Nephron progenitor cell (in vitro differentiated cells): ENCODE measurements at regions not wholly inside any gene's neighbourhood (a gene's known extent, or its start where the extent isn't known, plus 50 kb on each side); places are given as distances from the start of the nearest gene placed in this dataset.
A peak's percentile ranks its signal among the peaks of the same experiment; 100 is the strongest.

Experiments
- DNase-seq: peaks from one replicate; pipeline ENCODE4 v3.0.0; 2021
- H3K27ac Mint-ChIP-seq: 2 replicates; pipeline ENCODE4 v1.8.0; 2021; ENCODE audit warnings: mild to moderate bottlenecking, moderate library complexity, mixed read lengths
- H3K27me3 Mint-ChIP-seq: 2 replicates; pipeline ENCODE4 v1.8.0; 2021; ENCODE audit warnings: mild to moderate bottlenecking, low read depth, mixed read lengths; ENCODE audit not compliant: poor library complexity
- H3K36me3 Mint-ChIP-seq: 2 replicates; pipeline ENCODE4 v1.8.0; 2021; ENCODE audit warnings: low read depth, mixed read lengths
- H3K4me1 Mint-ChIP-seq: 2 replicates; pipeline ENCODE4 v1.8.0; 2021; ENCODE audit warnings: mixed read lengths
- H3K4me3 Mint-ChIP-seq: 2 replicates; pipeline ENCODE4 v1.8.0; 2021; ENCODE audit warnings: mild to moderate bottlenecking, moderate library complexity, mixed read lengths
- H3K9me3 Mint-ChIP-seq: 2 replicates; pipeline ENCODE4 v1.8.0; 2021; ENCODE audit warnings: mild to moderate bottlenecking, moderate library complexity, mixed read lengths
- CTCF ChIP-seq: fragments of 200-600 bp; sonication (generic); IDR thresholded peaks from 2 replicates; pipeline ENCODE4 v1.5.0; 2021; ENCODE audit warnings: antibody characterized with exemption

DNA sequence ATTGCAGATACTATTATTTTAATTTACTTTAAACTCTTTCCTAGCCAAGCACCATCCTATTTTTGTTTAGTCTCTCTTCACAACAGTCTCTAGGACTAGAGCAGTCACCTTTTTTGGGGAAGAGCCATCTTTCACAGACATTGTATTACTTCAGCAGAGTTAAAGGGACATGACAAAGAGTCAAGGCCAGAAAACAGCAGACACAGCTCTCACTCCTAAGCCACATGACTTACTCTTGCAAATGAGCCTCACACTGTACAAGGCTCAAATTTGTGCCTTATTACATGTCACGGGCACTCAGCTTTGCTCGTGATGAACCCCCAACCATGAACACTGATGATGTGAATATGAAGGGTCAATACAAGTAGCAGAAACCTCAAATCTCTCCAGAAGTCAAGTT is 104.3 kb downstream of the ZNF608 start:
- Mint-ChIP-seq H3K4me3 (no peak overlapping the region), H3K36me3 (peaks cover 90% of the 10 kb centered on the region), H3K27ac (no peak overlapping the region)

GRCh38 chr5:124641154-124641792 is 105.2 kb downstream of the ZNF608 start:
- Mint-ChIP-seq H3K9me3 (peaks cover 3% of the 10 kb centered on the region), H3K4me1 (peaks cover 71% of the 10 kb centered on the region), H3K27me3 (no peaks in the 10 kb centered on the region), H3K36me3 (peaks cover 85% of the 10 kb centered on the region), H3K4me3 (no peak overlapping the region), H3K27ac (peak overlapping the region; percentile 81)
- no peak for DNase-seq
- TF ChIP-seq CTCF: no peak

More for the DNA sequence above, 104.3 kb downstream of the ZNF608 start:
- peaks cover 78% of the 10 kb centered on the region for H3K4me1 Mint-ChIP-seq
- no peak for TF ChIP-seq CTCF
- peaks cover 3% of the 10 kb centered on the region for H3K9me3 Mint-ChIP-seq
- no peak for DNase-seq
- H3K27me3 Mint-ChIP-seq: no peaks in the 10 kb centered on the region

DNA sequence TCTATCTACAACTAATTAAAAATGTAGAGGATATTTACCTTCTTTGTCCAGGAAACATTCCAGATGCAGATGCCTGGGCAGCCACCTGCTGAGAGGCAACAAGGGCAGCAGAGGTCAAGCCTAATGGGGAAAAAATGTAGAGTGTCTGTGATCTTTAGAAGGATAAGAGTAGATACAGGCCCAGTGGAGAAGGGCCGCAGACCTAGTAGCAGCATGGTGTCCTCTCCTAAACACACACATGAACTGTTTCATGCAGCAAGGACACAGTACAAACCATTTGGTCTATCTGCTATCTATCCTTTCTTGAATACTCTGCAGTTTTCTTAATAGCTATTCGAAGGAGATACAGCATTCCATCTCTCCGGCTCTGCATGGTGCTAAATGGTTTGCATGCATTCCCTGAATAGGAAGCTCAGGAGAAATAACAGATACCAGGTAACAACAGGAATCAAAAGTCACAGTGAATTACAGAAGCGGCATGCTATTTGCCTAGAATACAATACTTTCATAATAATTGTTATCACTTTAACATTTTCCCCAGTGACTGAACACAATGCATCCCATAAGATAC is 107.3 kb downstream of the ZNF608 start:
- Mint-ChIP-seq H3K9me3 (peaks cover 3% of the 10 kb centered on the region), H3K27ac (peak overlapping the region; percentile 10), H3K27me3 (no peaks in the 10 kb centered on the region), H3K4me3 (no peak overlapping the region), H3K36me3 (peaks cover 83% of the 10 kb centered on the region), H3K4me1 (peaks cover 72% of the 10 kb centered on the region)
- TF ChIP-seq CTCF: no peak
- no peak for DNase-seq

DNA sequence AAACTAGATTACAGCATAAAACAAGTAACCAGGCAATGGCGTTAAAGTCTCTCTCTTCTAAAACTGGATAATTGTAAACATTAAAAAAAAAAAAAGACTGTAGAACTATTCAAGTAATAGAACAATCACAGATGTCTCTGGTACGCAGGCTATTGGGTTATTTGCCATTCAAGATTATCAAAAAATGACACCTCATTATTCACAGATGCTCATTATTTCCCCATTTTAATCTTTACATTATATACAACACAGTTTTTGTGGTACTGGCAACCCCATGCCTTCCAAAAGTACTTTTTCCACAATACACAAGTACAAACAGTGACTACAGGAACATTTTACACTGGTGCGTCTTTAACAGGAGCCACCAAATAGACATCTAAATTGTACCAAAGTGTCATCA is 109.4 kb downstream of the ZNF608 start:
- no peak overlapping the region for H3K27ac Mint-ChIP-seq
- H3K4me1 Mint-ChIP-seq: peaks cover 75% of the 10 kb centered on the region
- H3K36me3 Mint-ChIP-seq: peaks cover 79% of the 10 kb centered on the region
- H3K4me3 Mint-ChIP-seq: no peak overlapping the region
- H3K9me3 Mint-ChIP-seq: peaks cover 3% of the 10 kb centered on the region
- DNase-seq: no peak
- TF ChIP-seq CTCF: no peak
- H3K27me3 Mint-ChIP-seq: no peaks in the 10 kb centered on the region

GRCh38 chr5:124634741-124635323 is 111.6 kb downstream of the ZNF608 start:
- no peak for TF ChIP-seq CTCF
- Mint-ChIP-seq H3K4me3 (no peak overlapping the region), H3K9me3 (no peaks in the 10 kb centered on the region), H3K27ac (no peak overlapping the region), H3K36me3 (peaks cover 76% of the 10 kb centered on the region), H3K4me1 (peaks cover 75% of the 10 kb centered on the region), H3K27me3 (no peaks in the 10 kb centered on the region)
- no peak for DNase-seq
